ENCODE measurements at regions not wholly inside any gene's neighbourhood (a gene's known extent, or its start where the extent isn't known, plus 50 kb on each side); places are given as distances from the start of the nearest gene placed in this dataset.

DNA sequence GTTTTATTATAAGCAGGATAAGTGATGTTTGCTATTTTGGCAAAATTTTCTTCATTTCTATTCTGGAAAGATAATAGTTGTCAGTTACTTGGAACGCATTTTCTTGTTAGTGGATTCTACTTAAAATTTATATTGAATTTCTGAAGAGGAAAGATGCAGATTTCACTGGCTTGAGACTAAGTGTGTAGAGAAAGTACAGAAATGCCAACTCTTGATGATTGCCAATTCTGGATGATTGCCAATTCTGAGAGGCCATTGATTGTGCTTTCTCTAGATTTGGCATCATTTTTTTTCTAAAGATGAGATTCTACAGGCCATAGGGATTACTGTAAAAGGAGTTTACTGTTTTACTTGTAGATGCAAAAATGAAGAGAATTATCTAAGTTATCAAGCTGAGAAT is 58.9 kb upstream of the CNTN3 start:
- DNase-seq (ENCODE audit: low read depth in 2 of 2): no peak
- H3K4me3 ChIP-seq (replicated peaks in 1 of 2; ENCODE audit: low read depth in 2 of 2, low read length in 2 of 2): no peak overlapping the region
- TF ChIP-seq, protein P1, sequence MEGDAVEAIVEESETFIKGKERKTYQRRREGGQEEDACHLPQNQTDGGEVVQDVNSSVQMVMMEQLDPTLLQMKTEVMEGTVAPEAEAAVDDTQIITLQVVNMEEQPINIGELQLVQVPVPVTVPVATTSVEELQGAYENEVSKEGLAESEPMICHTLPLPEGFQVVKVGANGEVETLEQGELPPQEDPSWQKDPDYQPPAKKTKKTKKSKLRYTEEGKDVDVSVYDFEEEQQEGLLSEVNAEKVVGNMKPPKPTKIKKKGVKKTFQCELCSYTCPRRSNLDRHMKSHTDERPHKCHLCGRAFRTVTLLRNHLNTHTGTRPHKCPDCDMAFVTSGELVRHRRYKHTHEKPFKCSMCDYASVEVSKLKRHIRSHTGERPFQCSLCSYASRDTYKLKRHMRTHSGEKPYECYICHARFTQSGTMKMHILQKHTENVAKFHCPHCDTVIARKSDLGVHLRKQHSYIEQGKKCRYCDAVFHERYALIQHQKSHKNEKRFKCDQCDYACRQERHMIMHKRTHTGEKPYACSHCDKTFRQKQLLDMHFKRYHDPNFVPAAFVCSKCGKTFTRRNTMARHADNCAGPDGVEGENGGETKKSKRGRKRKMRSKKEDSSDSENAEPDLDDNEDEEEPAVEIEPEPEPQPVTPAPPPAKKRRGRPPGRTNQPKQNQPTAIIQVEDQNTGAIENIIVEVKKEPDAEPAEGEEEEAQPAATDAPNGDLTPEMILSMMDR (IDR thresholded peaks at IDR 0.05; ENCODE audit: low read depth, low read length): no peak

DNA sequence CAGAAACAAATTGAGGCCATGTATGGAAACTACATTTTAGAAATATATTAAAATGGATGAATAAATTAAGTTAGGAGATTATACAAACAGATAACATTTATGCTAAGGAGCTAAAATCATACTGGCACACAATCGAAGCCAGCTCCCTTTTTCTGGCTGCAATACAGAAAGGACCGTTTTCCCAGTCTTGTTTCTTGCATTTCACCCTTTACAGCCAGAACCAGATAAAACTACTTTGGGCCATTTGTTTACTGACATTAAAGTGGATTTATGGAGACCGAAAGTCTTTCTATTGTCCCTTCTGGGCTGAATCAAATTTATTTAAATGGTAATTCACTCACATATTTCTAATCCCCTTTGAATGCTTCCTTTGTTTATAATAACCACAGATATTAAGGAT is 50.1 kb upstream of the CNTN3 start:
- no peak for DNase-seq (ENCODE audit: low read depth in 2 of 2)
- TF ChIP-seq, protein P1 (IDR thresholded peaks at IDR 0.05; ENCODE audit: low read depth, low read length): no peak
- H3K4me3 ChIP-seq (replicated peaks in 1 of 2; ENCODE audit: low read depth in 2 of 2, low read length in 2 of 2): no peak overlapping the region
